Esophagus squamous epithelium (tissue), 4 donors: ENCODE measurements at regions not wholly inside any gene's neighbourhood (a gene's known extent, or its start where the extent isn't known, plus 50 kb on each side); places are given as distances from the start of the nearest gene placed in this dataset.

Experiments
- CTCF ChIP-seq, 6 experiments: fragments of 450-650 bp in 4 of 6; fragments of 200-600 bp in 2 of 6; sonication (generic) in 2 of 6; IDR thresholded peaks; one replicate each; pipeline ENCODE4 v1.5.1; 2016 to 2019; ENCODE audit warnings: antibody characterized with exemption in 6 of 6, mild to moderate bottlenecking in 4 of 6, moderate library complexity in 4 of 6
- POLR2A ChIP-seq, 4 donors: fragments of 450-650 bp; IDR thresholded peaks; one replicate each; pipeline ENCODE4 v1.6.1; 2017; ENCODE audit warnings: antibody characterized with exemption in 4 of 4, mild to moderate bottlenecking in 4 of 4, moderate library complexity in 3 of 4

GRCh38 chr2:242059566-242059965, 190.0 kb downstream of the RTP5 start:
- TF ChIP-seq CTCF (IDR thresholded peaks at IDR 0.05) = no peak
- no peak for TF ChIP-seq POLR2A (IDR thresholded peaks at IDR 0.05)
